ENCODE measurements at regions not wholly inside any gene's neighbourhood (a gene's known extent, or its start where the extent isn't known, plus 50 kb on each side); places are given as distances from the start of the nearest gene placed in this dataset.

GRCh38 chr13:106433066-106433465 lies 102.4 kb downstream of the EFNB2 start:
- no peak for DNase-seq

- no peak for DNase-seq
These were observed 102.8 kb downstream of the EFNB2 start for GRCh38 chr13:106432636-106433035.

- DNase-seq: no peak
These were observed 108.6 kb downstream of the EFNB2 start for GRCh38 chr13:106426909-106427308.

DNA sequence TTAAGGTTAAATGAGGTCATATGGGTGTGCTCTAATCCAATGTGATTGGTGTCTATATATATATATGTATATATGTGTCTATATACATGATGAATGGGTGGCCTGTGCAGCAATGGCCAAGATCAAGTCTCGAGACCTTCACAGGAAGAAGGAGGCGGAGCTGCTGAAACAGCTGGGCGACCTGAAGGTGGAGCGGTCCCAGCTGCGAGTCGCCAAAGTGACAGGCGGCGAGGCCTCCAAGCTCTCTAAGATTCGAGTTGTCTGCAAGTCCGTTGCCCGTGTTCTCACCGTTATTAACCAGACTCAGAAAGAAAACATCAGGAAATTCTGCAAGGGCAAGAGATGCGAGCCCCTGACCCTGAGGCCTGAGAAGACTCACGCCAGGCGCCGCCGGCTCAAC lies 109.8 kb downstream of the EFNB2 start:
- no peak for DNase-seq

DNA sequence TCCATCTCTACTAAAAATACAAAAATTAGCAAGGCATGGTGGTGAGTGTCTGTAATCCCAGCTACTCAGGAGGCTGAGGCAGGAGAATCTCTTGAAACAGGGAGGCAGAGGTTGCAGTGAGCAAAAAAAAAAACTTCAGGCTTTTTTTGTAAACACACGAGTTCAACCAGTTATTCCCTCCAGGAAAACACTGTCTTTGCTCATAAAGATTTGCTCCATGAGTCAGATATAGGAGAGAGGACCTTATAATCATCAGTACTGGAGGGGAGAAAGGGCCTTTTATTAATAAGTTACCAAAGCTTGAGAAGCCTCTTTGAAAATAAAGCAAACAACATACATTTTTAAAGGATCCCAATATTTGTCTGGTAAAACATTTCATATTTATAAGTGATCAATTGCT lies 110.7 kb downstream of the EFNB2 start:
- no peak for DNase-seq

DNA sequence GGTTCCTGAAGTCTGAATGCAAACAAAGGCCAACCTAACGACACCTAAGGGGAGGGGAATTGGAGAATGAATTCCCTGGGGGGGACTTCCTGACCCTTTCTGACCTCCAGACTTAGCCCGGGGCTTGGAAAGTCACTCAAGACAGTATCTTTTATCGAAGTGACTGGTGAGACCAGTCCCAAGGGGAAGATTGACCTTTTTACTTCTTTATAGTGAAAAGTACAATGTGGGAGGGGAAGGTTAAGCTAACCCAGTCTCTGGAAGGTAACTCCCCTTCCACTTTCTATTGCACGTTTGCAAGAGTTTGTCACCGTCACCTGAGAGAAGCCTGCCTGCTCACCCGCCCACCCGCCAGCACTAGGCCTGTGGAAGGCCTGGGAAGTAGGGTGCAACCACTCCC lies 111.9 kb downstream of the EFNB2 start:
- no peak for DNase-seq

GRCh38 chr13:106418556-106418955 lies 116.9 kb downstream of the EFNB2 start:
- no peak for DNase-seq

DNA sequence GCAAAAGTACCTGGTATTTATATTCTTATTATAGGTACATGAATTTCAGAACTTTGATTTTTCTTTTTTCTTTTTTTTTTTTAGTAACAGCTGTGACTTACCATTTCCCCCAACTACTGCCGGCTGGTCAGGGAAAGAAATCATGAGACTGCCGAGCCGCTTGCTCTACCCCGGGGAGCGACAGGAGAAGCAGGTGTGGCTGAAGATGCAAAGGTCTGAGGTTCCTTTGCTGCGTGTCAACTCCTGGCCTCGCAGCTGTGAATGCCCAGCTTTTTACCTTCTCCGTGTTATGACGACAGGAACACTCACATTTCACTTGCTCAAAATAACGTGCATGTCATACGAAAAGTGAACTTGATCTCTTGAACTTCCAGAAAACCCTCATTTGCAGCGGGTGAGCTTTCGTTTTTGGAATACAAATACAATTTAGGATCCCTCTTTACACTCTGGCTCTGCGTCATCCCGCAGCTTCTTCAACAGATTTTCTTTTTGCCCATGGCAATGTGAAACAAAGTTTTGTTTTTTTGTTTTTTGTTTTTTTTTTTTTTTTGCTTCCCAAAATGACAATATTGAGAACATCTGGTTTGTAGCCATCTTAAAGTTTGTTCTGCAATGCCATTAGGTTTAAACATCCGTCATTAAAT lies 117.9 kb downstream of the EFNB2 start:
- no peak for DNase-seq

GRCh38 chr13:106416645-106417044 lies 118.8 kb downstream of the EFNB2 start:
- DNase-seq: no peak

DNA sequence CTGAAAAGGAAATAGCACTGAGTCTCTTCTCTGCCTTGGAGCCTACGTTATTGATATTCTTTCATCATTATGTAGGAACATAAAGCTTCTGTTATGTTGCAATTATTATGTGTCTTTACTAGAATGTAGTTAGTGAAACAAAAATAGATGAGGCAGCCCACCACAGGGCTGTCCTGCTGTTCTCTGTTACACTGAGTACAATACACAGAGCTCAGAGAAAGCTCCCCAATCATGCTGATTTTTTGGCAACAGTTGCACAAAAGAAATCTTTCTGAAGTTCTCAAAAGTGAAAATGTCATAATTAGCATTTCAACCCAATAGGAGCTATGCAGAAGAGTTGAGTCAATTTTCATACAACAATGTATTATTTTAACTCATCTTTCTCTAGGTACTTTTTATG lies 119.5 kb downstream of the EFNB2 start:
- no peak for DNase-seq

DNA sequence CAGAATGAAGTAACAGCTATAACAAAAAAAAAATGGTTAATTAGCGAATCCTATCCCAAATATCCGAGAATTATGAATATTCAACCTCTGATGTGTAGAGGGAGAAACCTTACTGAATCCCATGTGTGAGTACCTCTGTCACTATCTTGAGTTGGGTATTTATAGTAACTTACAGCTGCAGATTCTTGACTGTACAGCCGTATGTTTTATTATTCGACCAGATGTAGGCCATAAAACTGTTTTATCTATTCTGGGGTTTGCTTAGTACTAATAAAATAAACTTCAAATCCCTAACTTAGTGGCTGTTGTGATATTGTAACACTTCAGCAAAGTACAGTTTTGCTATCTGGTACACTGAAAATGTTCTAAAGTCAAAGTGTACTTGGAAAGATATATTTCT lies 120.0 kb downstream of the EFNB2 start:
- no peak for DNase-seq

DNA sequence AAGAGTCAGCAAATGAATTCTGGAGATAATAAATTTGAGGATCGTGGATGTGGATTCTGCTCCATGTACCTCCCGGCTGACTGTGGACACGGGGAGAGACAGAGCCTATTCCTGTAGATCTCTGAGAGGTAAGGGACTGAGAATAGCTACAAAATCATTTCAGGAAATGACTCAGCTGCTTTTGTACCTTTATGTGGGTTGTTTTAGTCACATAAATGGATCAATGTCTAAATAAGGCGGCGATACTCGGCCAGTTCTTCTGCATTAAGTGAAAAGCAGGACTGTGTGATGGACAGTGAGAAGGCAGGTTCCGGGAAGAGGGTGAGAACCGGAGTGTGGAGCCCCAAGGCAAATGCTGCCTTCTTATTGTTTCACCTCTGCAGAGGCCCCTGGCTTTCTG lies 128.1 kb downstream of the EFNB2 start:
- DNase-seq: no peak

GRCh38 chr13:106405731-106406130 lies 129.7 kb downstream of the EFNB2 start:
- no peak for DNase-seq

- DNase-seq: no peak
These were observed 132.2 kb downstream of the EFNB2 start for GRCh38 chr13:106403280-106403679.

DNA sequence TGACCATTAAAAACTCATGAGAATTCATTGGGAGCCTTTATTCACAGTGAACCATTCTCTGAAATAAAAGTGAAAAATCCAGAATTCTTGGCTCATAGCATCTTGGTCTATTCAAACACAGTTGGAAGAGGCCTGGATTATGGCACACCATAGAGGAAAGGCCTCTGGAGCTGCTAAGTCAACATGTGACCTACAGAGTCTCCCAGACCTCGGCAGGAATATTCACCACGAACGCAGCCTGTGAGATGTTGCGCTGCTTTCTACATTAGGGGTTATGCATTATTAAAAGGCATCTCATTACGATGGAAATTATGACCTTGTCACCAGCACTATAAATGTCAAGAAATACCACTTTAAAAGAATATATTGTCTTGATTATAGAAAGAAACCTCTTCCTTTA lies 132.6 kb downstream of the EFNB2 start:
- DNase-seq: no peak

GRCh38 chr13:106401081-106401480 lies 134.4 kb downstream of the EFNB2 start:
- no peak for DNase-seq

GRCh38 chr13:106400289-106400688 lies 135.2 kb downstream of the EFNB2 start:
- DNase-seq: no peak

GRCh38 chr13:106398289-106398688 lies 137.2 kb downstream of the EFNB2 start:
- DNase-seq: no peak

DNA sequence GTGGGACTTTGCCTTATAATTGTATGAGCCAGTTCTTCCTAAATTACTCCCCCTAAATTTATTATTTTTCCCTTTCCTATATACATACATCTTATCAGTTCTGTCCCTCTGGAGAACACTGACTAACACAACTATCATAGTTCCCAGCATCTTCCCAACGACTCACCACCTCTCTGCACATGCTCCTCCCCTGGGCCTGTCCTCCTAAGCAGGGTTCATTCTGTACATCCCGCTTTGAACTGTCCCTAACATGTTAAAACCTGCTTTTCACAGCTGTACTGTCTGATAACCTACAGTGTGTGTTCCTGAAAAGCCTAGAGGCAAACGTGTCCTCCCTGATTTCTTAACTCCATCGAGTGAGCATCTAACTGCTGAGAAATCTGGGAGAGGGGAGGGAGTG lies 141.7 kb downstream of the EFNB2 start:
- no peak for DNase-seq

GRCh38 chr13:106391681-106392080 lies 143.8 kb downstream of the EFNB2 start:
- DNase-seq: no peak

GRCh38 chr13:106391271-106391670 lies 144.2 kb downstream of the EFNB2 start:
- no peak for DNase-seq

- DNase-seq: no peak
These were observed 145.1 kb downstream of the EFNB2 start for GRCh38 chr13:106390367-106390766.

DNA sequence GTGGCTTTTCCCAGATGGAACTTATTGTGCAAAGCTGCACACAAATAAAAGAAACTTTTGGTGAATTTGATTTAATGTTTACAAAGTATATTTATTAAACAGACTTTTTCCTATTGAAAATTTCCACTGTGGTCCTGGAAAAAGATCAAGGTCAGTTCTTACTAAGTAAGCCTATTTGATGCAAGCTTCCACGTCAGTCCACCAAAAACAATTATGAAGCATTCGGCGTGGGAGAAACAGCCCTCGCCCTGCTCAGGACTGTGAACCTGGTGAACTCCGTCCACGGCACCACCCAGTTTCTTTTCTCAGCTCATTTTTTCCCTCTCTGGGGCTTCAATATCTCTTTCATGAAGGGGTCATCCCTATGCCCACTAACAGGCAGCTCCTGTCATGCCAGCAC lies 149.8 kb downstream of the EFNB2 start:
- DNase-seq: no peak

- DNase-seq: no peak
These were observed 150.9 kb downstream of the EFNB2 start for GRCh38 chr13:106384516-106384915.

DNA sequence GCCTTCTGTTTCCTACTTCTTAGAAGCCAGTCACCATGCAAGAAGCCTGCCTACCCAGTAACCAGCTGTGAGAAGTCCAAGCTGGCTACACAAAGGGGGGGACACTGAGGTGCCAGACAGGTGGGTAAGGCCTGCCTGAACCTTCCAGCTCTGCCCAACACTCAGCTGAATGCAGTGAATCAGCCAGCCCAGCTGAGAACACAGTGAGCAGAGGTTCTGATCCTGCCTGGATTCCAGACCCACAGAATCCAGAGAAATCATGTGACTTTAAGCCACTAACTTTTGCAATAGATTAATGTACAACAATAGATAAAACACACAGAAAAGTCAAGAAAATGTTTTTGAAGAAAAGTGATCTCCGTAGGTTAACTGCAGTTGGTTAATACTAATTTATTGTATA lies 151.7 kb downstream of the EFNB2 start:
- no peak for DNase-seq

DNA sequence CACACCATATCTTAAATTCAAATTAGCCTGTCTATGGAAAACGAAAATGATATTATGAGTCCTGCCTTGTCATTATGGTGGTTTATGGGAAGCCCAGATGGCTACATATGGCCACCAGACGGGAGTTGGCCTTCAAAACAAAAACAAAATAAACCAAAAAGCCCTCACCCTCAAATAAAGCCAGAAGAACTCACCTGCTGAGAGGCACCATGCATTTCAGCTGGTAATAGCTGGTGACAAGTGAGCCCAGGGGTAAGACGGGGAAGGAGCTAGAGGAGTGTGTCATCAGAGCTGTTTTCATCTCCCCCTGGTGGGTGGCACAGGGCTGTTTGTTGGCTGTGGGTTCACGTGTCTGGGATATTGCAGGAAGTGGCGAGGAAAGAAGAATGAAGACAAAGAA lies 152.9 kb downstream of the EFNB2 start:
- no peak for DNase-seq
